Neural cell (in vitro differentiated cells): ENCODE measurements at regions not wholly inside any gene's neighbourhood (a gene's known extent, or its start where the extent isn't known, plus 50 kb on each side); places are given as distances from the start of the nearest gene placed in this dataset.

ENCODE experiments used
- H2AFZ ChIP-seq: fragments of 200-600, 300-800 bp; sonication (generic), shearing (Covaris generic); 2 replicates; pipeline ENCODE4 v1.6.0; 2014; ENCODE audit warnings: low read depth, mild to moderate bottlenecking, antibody characterized with exemption, low read length, moderate library complexity
- H3F3A ChIP-seq: fragments of 200-600 bp; shearing (Covaris generic); 2 replicates; pipeline ENCODE4 v1.6.1; 2016; ENCODE audit warnings: mild to moderate bottlenecking, moderate library complexity, mixed read lengths, antibody characterized with exemption, low read length; ENCODE audit not compliant: insufficient read depth, poor library complexity, severe bottlenecking
- H3K27ac ChIP-seq: fragments of 200-600, 300-800 bp; sonication (generic), shearing (Covaris generic); 2 replicates; pipeline ENCODE4 v1.5.1; 2014; ENCODE audit warnings: mild to moderate bottlenecking, low read length, moderate library complexity
- H3K27me3 ChIP-seq: fragments of 300-800, 200-600 bp; sonication (generic), shearing (Covaris generic); 2 replicates; pipeline ENCODE4 v1.6.0; 2014; ENCODE audit warnings: mild to moderate bottlenecking, low read depth, low read length, moderate library complexity; ENCODE audit not compliant: insufficient read depth
- H3K36me3 ChIP-seq: fragments of 300-800, 200-600 bp; sonication (generic), shearing (Covaris generic); 2 replicates; pipeline ENCODE4 v1.5.1; 2014; ENCODE audit warnings: mild to moderate bottlenecking, antibody characterized with exemption, low read length, moderate library complexity; ENCODE audit not compliant: insufficient read depth
- H3K4me2 ChIP-seq: fragments of 300-800, 200-600 bp; sonication (generic), shearing (Covaris generic); 2 replicates; pipeline ENCODE4 v1.6.0; 2014; ENCODE audit warnings: mild to moderate bottlenecking, low read length
- H3K4me3 ChIP-seq: fragments of 300-800, 200-600 bp; sonication (generic), shearing (Covaris generic); 2 replicates; pipeline ENCODE4 v1.5.1; 2014; ENCODE audit warnings: mild to moderate bottlenecking, low read length, moderate library complexity
- H3K79me2 ChIP-seq: fragments of 200-600 bp; shearing (Covaris generic); replicated peaks from 2 replicates; pipeline ENCODE4 v1.6.0; 2014; ENCODE audit warnings: mild to moderate bottlenecking, low read length, moderate library complexity; ENCODE audit not compliant: insufficient read depth
- H3K9ac ChIP-seq: fragments of 300-800, 200-600 bp; sonication (generic), shearing (Covaris generic); 2 replicates; pipeline ENCODE4 v1.6.1; 2016; ENCODE audit warnings: mild to moderate bottlenecking, low read length, mixed read lengths
- H3K9me2 ChIP-seq: fragments of 200-600 bp; shearing (Covaris generic); 2 replicates; pipeline ENCODE4 v1.6.1; 2016; ENCODE audit warnings: mild to moderate bottlenecking, low read length, mixed read lengths; ENCODE audit not compliant: insufficient read depth
- H3K9me3 ChIP-seq: fragments of 200-600, 300-800 bp; sonication (generic), shearing (Covaris generic); 2 replicates; pipeline ENCODE4 v1.6.1; 2016; ENCODE audit warnings: mild to moderate bottlenecking, mixed run types, low read length, moderate library complexity, mixed read lengths
- H4K20me1 ChIP-seq: fragments of 200-600 bp; shearing (Covaris generic); 2 replicates; pipeline ENCODE4 v1.6.1; 2016; ENCODE audit warnings: mild to moderate bottlenecking, mixed run types; ENCODE audit not compliant: insufficient read depth
- CTCF ChIP-seq: fragments of 450-650 bp; IDR thresholded peaks from 2 replicates; pipeline ENCODE4 v1.5.1; 2014; ENCODE audit warnings: antibody characterized with exemption, mild to moderate bottlenecking, moderate library complexity; ENCODE audit not compliant: poor library complexity, severe bottlenecking
- EP300 ChIP-seq: fragments of 450-650 bp; conservative IDR thresholded peaks from 2 replicates; pipeline ENCODE4 v1.6.1; 2014; ENCODE audit warnings: antibody characterized with exemption, mild to moderate bottlenecking, moderate library complexity; ENCODE audit not compliant: poor library complexity, severe bottlenecking
- EZH2 ChIP-seq: fragments of 200-600, 300-800 bp; shearing (Covaris generic), sonication (generic); IDR thresholded peaks from 2 replicates; pipeline ENCODE4 v1.6.1; 2014; ENCODE audit warnings: antibody characterized with exemption, low read length, borderline replicate concordance, mild to moderate bottlenecking; ENCODE audit not compliant: insufficient read depth, poor library complexity, severe bottlenecking
- MXI1 ChIP-seq: fragments of 450-650 bp; conservative IDR thresholded peaks from 2 replicates; pipeline ENCODE4 v1.6.1; 2014; ENCODE audit warnings: antibody characterized with exemption, mild to moderate bottlenecking; ENCODE audit not compliant: poor library complexity, severe bottlenecking
- POLR2AphosphoS5 ChIP-seq: IDR thresholded peaks from 2 replicates; pipeline ENCODE4 v1.6.1; 2012
- RAD21 ChIP-seq: fragments of 450-650 bp; conservative IDR thresholded peaks from 2 replicates; pipeline ENCODE4 v1.6.1; 2014; ENCODE audit warnings: antibody characterized with exemption, mild to moderate bottlenecking, moderate library complexity
- SMC3 ChIP-seq: fragments of 450-650 bp; conservative IDR thresholded peaks from 2 replicates; pipeline ENCODE4 v1.6.1; 2014; ENCODE audit warnings: antibody characterized with exemption, mild to moderate bottlenecking, moderate library complexity; ENCODE audit not compliant: poor library complexity
- TAF1 ChIP-seq: IDR thresholded peaks from 2 replicates; pipeline ENCODE4 v1.6.1; 2012; ENCODE audit warnings: low read depth
- TF ChIP-seq, protein P1 (sequence below): IDR thresholded peaks from 2 replicates; pipeline ENCODE4 v1.6.1; 2012; ENCODE audit warnings: borderline replicate concordance

- H2AFZ ChIP-seq = no peak overlapping the region
- no peaks in the 10 kb centered on the region for H3F3A ChIP-seq
- H3K9me2 ChIP-seq = no peaks in the 10 kb centered on the region
- H3K4me3 ChIP-seq = no peak overlapping the region
- no peaks in the 10 kb centered on the region for H3K79me2 ChIP-seq
- no peak overlapping the region for H3K9ac ChIP-seq
- no peak for TF ChIP-seq EP300
- TF ChIP-seq CTCF = no peak
- TF ChIP-seq, protein P1, sequence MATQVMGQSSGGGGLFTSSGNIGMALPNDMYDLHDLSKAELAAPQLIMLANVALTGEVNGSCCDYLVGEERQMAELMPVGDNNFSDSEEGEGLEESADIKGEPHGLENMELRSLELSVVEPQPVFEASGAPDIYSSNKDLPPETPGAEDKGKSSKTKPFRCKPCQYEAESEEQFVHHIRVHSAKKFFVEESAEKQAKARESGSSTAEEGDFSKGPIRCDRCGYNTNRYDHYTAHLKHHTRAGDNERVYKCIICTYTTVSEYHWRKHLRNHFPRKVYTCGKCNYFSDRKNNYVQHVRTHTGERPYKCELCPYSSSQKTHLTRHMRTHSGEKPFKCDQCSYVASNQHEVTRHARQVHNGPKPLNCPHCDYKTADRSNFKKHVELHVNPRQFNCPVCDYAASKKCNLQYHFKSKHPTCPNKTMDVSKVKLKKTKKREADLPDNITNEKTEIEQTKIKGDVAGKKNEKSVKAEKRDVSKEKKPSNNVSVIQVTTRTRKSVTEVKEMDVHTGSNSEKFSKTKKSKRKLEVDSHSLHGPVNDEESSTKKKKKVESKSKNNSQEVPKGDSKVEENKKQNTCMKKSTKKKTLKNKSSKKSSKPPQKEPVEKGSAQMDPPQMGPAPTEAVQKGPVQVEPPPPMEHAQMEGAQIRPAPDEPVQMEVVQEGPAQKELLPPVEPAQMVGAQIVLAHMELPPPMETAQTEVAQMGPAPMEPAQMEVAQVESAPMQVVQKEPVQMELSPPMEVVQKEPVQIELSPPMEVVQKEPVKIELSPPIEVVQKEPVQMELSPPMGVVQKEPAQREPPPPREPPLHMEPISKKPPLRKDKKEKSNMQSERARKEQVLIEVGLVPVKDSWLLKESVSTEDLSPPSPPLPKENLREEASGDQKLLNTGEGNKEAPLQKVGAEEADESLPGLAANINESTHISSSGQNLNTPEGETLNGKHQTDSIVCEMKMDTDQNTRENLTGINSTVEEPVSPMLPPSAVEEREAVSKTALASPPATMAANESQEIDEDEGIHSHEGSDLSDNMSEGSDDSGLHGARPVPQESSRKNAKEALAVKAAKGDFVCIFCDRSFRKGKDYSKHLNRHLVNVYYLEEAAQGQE = no peak
- TF ChIP-seq SMC3 = no peak
- no peak for TF ChIP-seq POLR2AphosphoS5
- no peak for TF ChIP-seq RAD21
- no peak for TF ChIP-seq TAF1
- no peak for TF ChIP-seq MXI1
- TF ChIP-seq EZH2 = no peak
- no peak overlapping the region for H3K27ac ChIP-seq
- no peak overlapping the region for H3K4me2 ChIP-seq
- H3K9me3 ChIP-seq = no peaks in the 10 kb centered on the region
- H4K20me1 ChIP-seq = no peaks in the 10 kb centered on the region
- no peaks in the 10 kb centered on the region for H3K36me3 ChIP-seq
- no peaks in the 10 kb centered on the region for H3K27me3 ChIP-seq
Observed at GRCh38 chr10:85402541-85402940, 964.1 kb downstream of the GRID1 start.

GRCh38 chr10:85407088-85407487 is 959.5 kb downstream of the GRID1 start:
- H2AFZ ChIP-seq = no peak overlapping the region
- no peak overlapping the region for H3K4me2 ChIP-seq
- no peaks in the 10 kb centered on the region for H3F3A ChIP-seq
- H3K4me3 ChIP-seq = no peak overlapping the region
- no peak overlapping the region for H3K9ac ChIP-seq
- no peaks in the 10 kb centered on the region for H3K79me2 ChIP-seq
- no peaks in the 10 kb centered on the region for H3K27me3 ChIP-seq
- no peaks in the 10 kb centered on the region for H3K9me3 ChIP-seq
- H3K9me2 ChIP-seq = no peaks in the 10 kb centered on the region
- TF ChIP-seq EP300 = no peak
- TF ChIP-seq, protein P1 = no peak
- TF ChIP-seq POLR2AphosphoS5 = no peak
- no peak for TF ChIP-seq CTCF
- TF ChIP-seq EZH2 = no peak
- TF ChIP-seq SMC3 = no peak
- no peak for TF ChIP-seq TAF1
- no peak for TF ChIP-seq MXI1
- TF ChIP-seq RAD21 = no peak
- H4K20me1 ChIP-seq = no peaks in the 10 kb centered on the region
- no peak overlapping the region for H3K27ac ChIP-seq
- H3K36me3 ChIP-seq = no peaks in the 10 kb centered on the region
